ENCODE measurements at regions not wholly inside any gene's neighbourhood (a gene's known extent, or its start where the extent isn't known, plus 50 kb on each side); places are given as distances from the start of the nearest gene placed in this dataset.

GRCh38 chr13:33740134-33740538, 77.8 kb upstream of the RFC3 start:
- TF ChIP-seq POLR2A (IDR thresholded peaks at IDR 0.05; ENCODE audit: low read length) (no peak), GATA1 (IDR thresholded peaks at IDR 0.05; ENCODE audit: low read depth, low read length) (no peak)
- no peak for DNase-seq

- TF ChIP-seq POLR2A (IDR thresholded peaks at IDR 0.05; ENCODE audit: low read length) (no peak), GATA1 (IDR thresholded peaks at IDR 0.05; ENCODE audit: low read depth, low read length) (no peak)
- DNase-seq, result no peak
Measured at GRCh38 chr13:33742321-33742720, 75.6 kb upstream of the RFC3 start.

GRCh38 chr13:33743438-33744368, 74.2 kb upstream of the RFC3 start:
- TF ChIP-seq POLR2A (IDR thresholded peaks at IDR 0.05; ENCODE audit: low read length) (no peak), GATA1 (IDR thresholded peaks at IDR 0.05; ENCODE audit: low read depth, low read length) (no peak)
- DNase-seq, result no peak

- TF ChIP-seq GATA1 (IDR thresholded peaks at IDR 0.05; ENCODE audit: low read depth, low read length) (no peak), POLR2A (IDR thresholded peaks at IDR 0.05; ENCODE audit: low read length) (no peak)
- DNase-seq, result no peak
Measured at GRCh38 chr13:33744589-33745369, 73.2 kb upstream of the RFC3 start.

- DNase-seq, result no peak
- TF ChIP-seq GATA1 (IDR thresholded peaks at IDR 0.05; ENCODE audit: low read depth, low read length) (no peak), POLR2A (IDR thresholded peaks at IDR 0.05; ENCODE audit: low read length) (no peak)
Measured at GRCh38 chr13:33745370-33746324, 72.3 kb upstream of the RFC3 start.

- no peak for DNase-seq
- TF ChIP-seq GATA1 (IDR thresholded peaks at IDR 0.05; ENCODE audit: low read depth, low read length), result no peak
- TF ChIP-seq POLR2A (IDR thresholded peaks at IDR 0.05; ENCODE audit: low read length), result no peak
Measured at GRCh38 chr13:33746867-33747266, 71.1 kb upstream of the RFC3 start.

GRCh38 chr13:33751151-33751550, 66.8 kb upstream of the RFC3 start:
- DNase-seq, result no peak
- TF ChIP-seq GATA1 (IDR thresholded peaks at IDR 0.05; ENCODE audit: low read depth, low read length) (no peak), POLR2A (IDR thresholded peaks at IDR 0.05; ENCODE audit: low read length) (no peak)

GRCh38 chr13:33752094-33752493, 65.9 kb upstream of the RFC3 start:
- no peak for DNase-seq
- TF ChIP-seq GATA1 (IDR thresholded peaks at IDR 0.05; ENCODE audit: low read depth, low read length), result no peak
- TF ChIP-seq POLR2A (IDR thresholded peaks at IDR 0.05; ENCODE audit: low read length), result no peak

- DNase-seq, result no peak
- no peak for TF ChIP-seq GATA1 (IDR thresholded peaks at IDR 0.05; ENCODE audit: low read depth, low read length)
- TF ChIP-seq POLR2A (IDR thresholded peaks at IDR 0.05; ENCODE audit: low read length), result no peak
Measured at GRCh38 chr13:33752597-33752996, 65.4 kb upstream of the RFC3 start.

- TF ChIP-seq POLR2A (IDR thresholded peaks at IDR 0.05; ENCODE audit: low read length), result no peak
- no peak for DNase-seq
Measured at GRCh38 chr13:33756929-33757328, 61.0 kb upstream of the RFC3 start.

GRCh38 chr13:33757713-33758112, 60.2 kb upstream of the RFC3 start:
- DNase-seq, result no peak
- TF ChIP-seq POLR2A (IDR thresholded peaks at IDR 0.05; ENCODE audit: low read length) (no peak), GATA1 (IDR thresholded peaks at IDR 0.05; ENCODE audit: low read depth, low read length) (no peak)

- no peak for DNase-seq
- TF ChIP-seq GATA1 (IDR thresholded peaks at IDR 0.05; ENCODE audit: low read depth, low read length) (no peak), POLR2A (IDR thresholded peaks at IDR 0.05; ENCODE audit: low read length) (no peak)
Measured at GRCh38 chr13:33758113-33758512, 59.8 kb upstream of the RFC3 start.

- no peak for TF ChIP-seq GATA1 (IDR thresholded peaks at IDR 0.05; ENCODE audit: low read depth, low read length)
- TF ChIP-seq POLR2A (IDR thresholded peaks at IDR 0.05; ENCODE audit: low read length), result no peak
- no peak for DNase-seq
Measured at GRCh38 chr13:33761740-33762139, 56.2 kb upstream of the RFC3 start.
